ENCODE measurements at regions not wholly inside any gene's neighbourhood (a gene's known extent, or its start where the extent isn't known, plus 50 kb on each side); places are given as distances from the start of the nearest gene placed in this dataset.

DNA sequence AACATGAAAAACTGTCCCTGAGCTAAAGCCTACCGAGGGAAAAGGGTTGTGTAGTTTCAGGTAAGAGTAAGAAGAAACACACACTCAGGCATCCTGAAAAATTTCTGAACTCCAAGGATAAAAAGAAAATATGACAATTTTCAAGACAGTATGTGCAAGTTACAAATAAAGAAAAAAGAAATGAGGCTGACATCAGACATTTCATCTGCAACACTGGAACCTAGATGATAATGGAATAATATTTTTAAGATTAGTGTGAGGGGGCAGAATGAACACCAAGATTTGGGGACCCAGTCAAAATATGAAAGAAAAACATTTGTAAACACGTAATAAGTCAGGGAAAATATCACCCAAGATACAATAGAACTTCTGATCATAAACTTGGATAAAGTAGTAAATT lies 135.9 kb upstream of the PSMD7 start:
- WGBS, 2 experiments (ENCODE audit: insufficient coverage in 1 of 2, insufficient read length in 1 of 2), result 90 to 100% methylated on average over 1 of the region's 2 CpGs
- no peaks in the 10 kb centered on the region for H3K9me3 ChIP-seq (ENCODE audit: control insufficient read depth, low read length)
- H3K9me3 Mint-ChIP-seq, result peaks cover 7% of the 10 kb centered on the region
- no peaks in the 10 kb centered on the region for H3K4me1 Mint-ChIP-seq
- H3K4me1 ChIP-seq (ENCODE audit: control insufficient read depth, insufficient read depth, low read length), result no peaks in the 10 kb centered on the region
- no peaks in the 10 kb centered on the region for H3K27me3 Mint-ChIP-seq (ENCODE audit: insufficient read depth)
- no peak for DNase-seq
- H3K27ac Mint-ChIP-seq, result no peak overlapping the region
- H3K27ac ChIP-seq (ENCODE audit: low read depth, low read length), result no peak overlapping the region
- H3K36me3 Mint-ChIP-seq (ENCODE audit: low read depth), result no peaks in the 10 kb centered on the region
- no peak overlapping the region for H3K9ac ChIP-seq (ENCODE audit: extremely low read depth, low read length, poor library complexity, severe bottlenecking)
- H3K4me3 ChIP-seq (ENCODE audit: low read length), result no peak overlapping the region
- TF ChIP-seq, protein P1, sequence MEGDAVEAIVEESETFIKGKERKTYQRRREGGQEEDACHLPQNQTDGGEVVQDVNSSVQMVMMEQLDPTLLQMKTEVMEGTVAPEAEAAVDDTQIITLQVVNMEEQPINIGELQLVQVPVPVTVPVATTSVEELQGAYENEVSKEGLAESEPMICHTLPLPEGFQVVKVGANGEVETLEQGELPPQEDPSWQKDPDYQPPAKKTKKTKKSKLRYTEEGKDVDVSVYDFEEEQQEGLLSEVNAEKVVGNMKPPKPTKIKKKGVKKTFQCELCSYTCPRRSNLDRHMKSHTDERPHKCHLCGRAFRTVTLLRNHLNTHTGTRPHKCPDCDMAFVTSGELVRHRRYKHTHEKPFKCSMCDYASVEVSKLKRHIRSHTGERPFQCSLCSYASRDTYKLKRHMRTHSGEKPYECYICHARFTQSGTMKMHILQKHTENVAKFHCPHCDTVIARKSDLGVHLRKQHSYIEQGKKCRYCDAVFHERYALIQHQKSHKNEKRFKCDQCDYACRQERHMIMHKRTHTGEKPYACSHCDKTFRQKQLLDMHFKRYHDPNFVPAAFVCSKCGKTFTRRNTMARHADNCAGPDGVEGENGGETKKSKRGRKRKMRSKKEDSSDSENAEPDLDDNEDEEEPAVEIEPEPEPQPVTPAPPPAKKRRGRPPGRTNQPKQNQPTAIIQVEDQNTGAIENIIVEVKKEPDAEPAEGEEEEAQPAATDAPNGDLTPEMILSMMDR (conservative IDR thresholded peaks at IDR 0.05), result no peak
- no peaks in the 10 kb centered on the region for H3K36me3 ChIP-seq (ENCODE audit: control insufficient read depth, insufficient read depth, low read length)
- no peaks in the 10 kb centered on the region for H3K27me3 ChIP-seq (ENCODE audit: control insufficient read depth, insufficient read depth, low read length, poor library complexity, severe bottlenecking)
- H3K4me3 Mint-ChIP-seq, result no peak overlapping the region

GRCh38 chr16:74153773-74154172 lies 142.8 kb upstream of the PSMD7 start:
- no peak for DNase-seq

GRCh38 chr16:74146643-74147042 lies 150.0 kb upstream of the PSMD7 start:
- Mint-ChIP-seq H3K9me3 (peaks cover 8% of the 10 kb centered on the region), H3K36me3 (ENCODE audit: low read depth) (no peaks in the 10 kb centered on the region), H3K27me3 (ENCODE audit: insufficient read depth) (no peaks in the 10 kb centered on the region), H3K27ac (no peak overlapping the region), H3K4me1 (no peaks in the 10 kb centered on the region), H3K4me3 (no peak overlapping the region)
- no peak for DNase-seq
- Histone ChIP-seq H3K27ac (ENCODE audit: low read depth, low read length) (no peak overlapping the region), H3K9me3 (ENCODE audit: control insufficient read depth, low read length) (peaks cover 13% of the 10 kb centered on the region), H3K36me3 (ENCODE audit: control insufficient read depth, insufficient read depth, low read length) (no peaks in the 10 kb centered on the region), H3K9ac (ENCODE audit: extremely low read depth, low read length, poor library complexity, severe bottlenecking) (no peak overlapping the region), H3K4me3 (ENCODE audit: low read length) (no peak overlapping the region), H3K27me3 (ENCODE audit: control insufficient read depth, insufficient read depth, low read length, poor library complexity, severe bottlenecking) (no peaks in the 10 kb centered on the region), H3K4me1 (ENCODE audit: control insufficient read depth, insufficient read depth, low read length) (no peaks in the 10 kb centered on the region)
- TF ChIP-seq, protein P1 (conservative IDR thresholded peaks at IDR 0.05), result no peak
- 83 to 95% methylated on average over 1 to 2 of the region's 2 CpGs for WGBS, 2 experiments (ENCODE audit: insufficient coverage in 1 of 2, insufficient read length in 1 of 2)

More at GRCh38 chr16:74153773-74154172, 142.8 kb upstream of the PSMD7 start:
- TF ChIP-seq, protein P1 (conservative IDR thresholded peaks at IDR 0.05), result no peak
- Histone ChIP-seq H3K9ac (ENCODE audit: extremely low read depth, low read length, poor library complexity, severe bottlenecking) (no peak overlapping the region), H3K27me3 (ENCODE audit: control insufficient read depth, insufficient read depth, low read length, poor library complexity, severe bottlenecking) (no peaks in the 10 kb centered on the region), H3K36me3 (ENCODE audit: control insufficient read depth, insufficient read depth, low read length) (no peaks in the 10 kb centered on the region), H3K27ac (ENCODE audit: low read depth, low read length) (no peak overlapping the region), H3K9me3 (ENCODE audit: control insufficient read depth, low read length) (peaks cover 14% of the 10 kb centered on the region), H3K4me1 (ENCODE audit: control insufficient read depth, insufficient read depth, low read length) (no peaks in the 10 kb centered on the region), H3K4me3 (ENCODE audit: low read length) (no peak overlapping the region)
- H3K9me3 Mint-ChIP-seq, result peaks cover 9% of the 10 kb centered on the region
- H3K27ac Mint-ChIP-seq, result no peak overlapping the region
- no peaks in the 10 kb centered on the region for H3K27me3 Mint-ChIP-seq (ENCODE audit: insufficient read depth)
- H3K4me1 Mint-ChIP-seq, result no peaks in the 10 kb centered on the region
- 64 to 67% methylated on average over 1 of the region's 1 CpG for WGBS, 2 experiments (ENCODE audit: insufficient coverage in 1 of 2, insufficient read length in 1 of 2)
- no peaks in the 10 kb centered on the region for H3K36me3 Mint-ChIP-seq (ENCODE audit: low read depth)
- no peak overlapping the region for H3K4me3 Mint-ChIP-seq

All from endodermal cell (in vitro differentiated cells).